GM12878 (cell line): ENCODE measurements at regions not wholly inside any gene's neighbourhood (a gene's known extent, or its start where the extent isn't known, plus 50 kb on each side); places are given as distances from the start of the nearest gene placed in this dataset.
"Not testable (repeated sequence)": the region's sequence is repeated elsewhere in the genome, so short reads cannot be mapped to it uniquely, and the experiment has no call there.

ENCODE experiments used
- ATAC-seq: fragments of 200-7000 bp; cut with Tn5 transposase; 3 replicates; pipeline ENCODE4 v1.9.1; 2020; ENCODE audit warnings: mild to moderate bottlenecking, moderate library complexity
- BruUV-seq: library from RNA; stranded (reverse); fragments of 400-500 nt; replicated peaks from 2 replicates; lab custom pipeline; 2021; lab: Mats Ljungman, UMichigan
- CTCF ChIA-PET: fragments of 300-600 bp; sonication (Branson Sonifier 250); formaldehyde crosslinking; extraction: SDS; loops from one replicate; lab custom pipeline; 2021; ENCODE audit warnings: inconsistent platforms; lab: Yijun Ruan, JAX
- POLR2A ChIA-PET: fragments of 350-600 bp; formaldehyde crosslinking; extraction: SDS; loops from one replicate; lab custom pipeline; 2021; ENCODE audit warnings: inconsistent platforms; lab: Charles Lee
- RAD21 ChIA-PET: fragments of 300-600 bp; sonication (Branson Sonifier 250); formaldehyde crosslinking; loops from one replicate; lab custom pipeline; 2023; ENCODE audit warnings: antibody characterized with exemption; ENCODE audit not compliant: unreplicated experiment; lab: Charles Lee
- SMC1A ChIA-PET: fragments of 300-600 bp; sonication (Branson Sonifier 250); formaldehyde crosslinking; loops from one replicate; lab custom pipeline; 2023; ENCODE audit not compliant: unreplicated experiment, uncharacterized antibody; lab: Charles Lee
- DNase-seq: peaks from one replicate; pipeline ENCODE4 v3.0.0-alpha.2; 2011; ENCODE audit warnings: low read depth, low spot score
- FAIRE-seq: peaks from 3 replicates; lab custom pipeline; 2011; peaks lifted over from hg19 to GRCh38; lab: Jason Lieb, UNC
- H2AFZ ChIP-seq: 2 replicates; pipeline ENCODE4 v1.6.0; 2011; ENCODE audit warnings: low read depth, low read length, control low read depth; ENCODE audit not compliant: control insufficient read depth
- H3K27ac ChIP-seq: 2 replicates; pipeline ENCODE4 v1.5.1; 2011; ENCODE audit warnings: control low read depth; ENCODE audit not compliant: control insufficient read depth, insufficient read depth
- H3K27me3 ChIP-seq, 2 experiments: replicated peaks in 1 of 2; 2 replicates each; pipeline versions ENCODE4 v1.6.0 to v1.6.1; 2011; ENCODE audit warnings: low read length in 1 of 2; ENCODE audit not compliant: control insufficient read depth in 2 of 2, insufficient read depth in 2 of 2
- H3K36me3 ChIP-seq, 2 experiments: 2 replicates each; pipeline ENCODE4 v1.5.1; 2011; ENCODE audit warnings: low read length in 1 of 2; ENCODE audit not compliant: control insufficient read depth in 2 of 2, insufficient read depth in 2 of 2
- H3K4me1 ChIP-seq: 2 replicates; pipeline ENCODE4 v1.6.1; 2011; ENCODE audit warnings: mild to moderate bottlenecking, low read length, moderate library complexity, mixed read lengths; ENCODE audit not compliant: control insufficient read depth, insufficient read depth
- H3K4me2 ChIP-seq: 2 replicates; pipeline ENCODE4 v1.6.0; 2011; ENCODE audit warnings: control low read depth; ENCODE audit not compliant: control insufficient read depth, insufficient read depth
- H3K4me3 ChIP-seq: fragments of 200-600 bp; sonication (generic); 2 replicates; pipeline ENCODE4 v1.5.1; 2016
- H3K79me2 ChIP-seq: 2 replicates; pipeline ENCODE4 v1.6.0; 2011; ENCODE audit warnings: low read length; ENCODE audit not compliant: control insufficient read depth, insufficient read depth
- H3K9ac ChIP-seq: 2 replicates; pipeline ENCODE4 v1.8.0; 2011; ENCODE audit warnings: low read length, control low read depth, mixed read lengths; ENCODE audit not compliant: control insufficient read depth, insufficient read depth
- H3K9me3 ChIP-seq: replicated peaks from 3 replicates; pipeline ENCODE4 v1.5.1; 2011; ENCODE audit warnings: mild to moderate bottlenecking, low read length; ENCODE audit not compliant: control insufficient read depth, insufficient read depth
- H4K20me1 ChIP-seq: 2 replicates; pipeline ENCODE4 v1.6.0; 2011; ENCODE audit not compliant: control insufficient read depth, insufficient read depth
- E4F1 ChIP-seq: fragments of 450-650 bp; IDR thresholded peaks from 2 replicates; pipeline ENCODE4 v1.6.1; 2018; ENCODE audit warnings: borderline replicate concordance, mild to moderate bottlenecking; ENCODE audit not compliant: partially characterized antibody
- EED ChIP-seq: sonication (generic); IDR thresholded peaks from 2 replicates; pipeline ENCODE4 v1.6.1; 2016; ENCODE audit warnings: antibody characterized with exemption, low read depth
- EZH2 ChIP-seq: IDR thresholded peaks from 2 replicates; pipeline ENCODE4 v1.6.1; 2012; ENCODE audit warnings: low read depth, mild to moderate bottlenecking, control low read depth, inconsistent platforms, low read length, borderline replicate concordance; ENCODE audit not compliant: control insufficient read depth
- GATAD2B ChIP-seq: fragments of 450-650 bp; conservative IDR thresholded peaks from 2 replicates; pipeline ENCODE4 v1.6.1; 2017; ENCODE audit warnings: low read depth, mild to moderate bottlenecking, moderate library complexity
- KAT2A ChIP-seq: conservative IDR thresholded peaks from 2 replicates; pipeline ENCODE4 v1.6.1; 2011; ENCODE audit warnings: low read depth, low read length; ENCODE audit not compliant: control insufficient read depth
- MEF2A ChIP-seq: IDR thresholded peaks from 2 replicates; pipeline ENCODE4 v1.6.1; 2011; ENCODE audit warnings: low read depth, mild to moderate bottlenecking, low read length, moderate library complexity; ENCODE audit not compliant: insufficient read depth
- NFYB ChIP-seq: IDR thresholded peaks from 2 replicates; pipeline ENCODE4 v1.6.1; 2011; ENCODE audit warnings: low read depth, mild to moderate bottlenecking, low read length, improper control_type of control experiment, moderate library complexity; ENCODE audit not compliant: insufficient read depth
- PML ChIP-seq: IDR thresholded peaks from 2 replicates; pipeline ENCODE4 v1.6.1; 2012; ENCODE audit warnings: low read length, inconsistent platforms
- RFX5 ChIP-seq: IDR thresholded peaks from 2 replicates; pipeline ENCODE4 v1.6.1; 2011; ENCODE audit warnings: low read depth, low read length, improper control_type of control experiment
- SIN3A ChIP-seq: IDR thresholded peaks from 2 replicates; pipeline ENCODE4 v1.6.1; 2012; ENCODE audit warnings: low read depth, low read length, improper control_type of control experiment
- SMAD5 ChIP-seq: IDR thresholded peaks from 2 replicates; pipeline ENCODE4 v1.6.1; 2016; ENCODE audit warnings: antibody characterized with exemption, low read depth
- WGBS: methylation state at CpG from one replicate; pipeline ENCODE4 v1.1.6; 2016; ENCODE audit warnings: low lambda C conversion rate; ENCODE audit not compliant: insufficient replicate concordance, insufficient coverage; ENCODE audit errors: missing lambda C conversion rate; 5-methylcytosine and 5-hydroxymethylcytosine counted together
- in situ Hi-C: fragments of 300-500 bp; cut with MboI; formaldehyde crosslinking; loops from 9 replicates; pipeline ENCODE4 v1.14.3; 2018; ENCODE audit warnings: mixed read lengths
- intact Hi-C: fragments of 100-400 bp; cut with micrococcal nuclease; formaldehyde crosslinking; loops from one replicate; pipeline ENCODE4 v1.14.2; 2022; ENCODE audit not compliant: unreplicated experiment
- TF ChIP-seq, protein P1 (sequence below): fragments of 450-650 bp; IDR thresholded peaks from 2 replicates; pipeline ENCODE4 v1.6.1; 2017; ENCODE audit warnings: borderline replicate concordance
- TF ChIP-seq, protein P2 (sequence below): IDR thresholded peaks from 2 replicates; pipeline ENCODE4 v1.6.1; 2011; ENCODE audit warnings: low read depth, low read length, improper control_type of control experiment, borderline replicate concordance

- Histone ChIP-seq H3K79me2 (no peaks in the 10 kb centered on the region), H3K36me3 (no peaks in the 10 kb centered on the region), H4K20me1 (no peaks in the 10 kb centered on the region), H2AFZ (no peak overlapping the region), H3K27me3 (no peaks in the 10 kb centered on the region), H3K4me1 (no peaks in the 10 kb centered on the region), H3K9ac (no peak overlapping the region), H3K9me3 (no peaks in the 10 kb centered on the region; the same call in 2 of the 3 replicates), H3K27ac (no peak overlapping the region), H3K4me3 (no peak overlapping the region), H3K4me2 (no peak overlapping the region)
- TF ChIP-seq NFYB (no peak), PML (no peak), RFX5 (no peak), E4F1 (no peak), MEF2A (no peak), GATAD2B (no peak), KAT2A (no peak), EED (no peak), SMAD5 (no peak), SIN3A (no peak), EZH2 (no peak)
- TF ChIP-seq, protein P1, sequence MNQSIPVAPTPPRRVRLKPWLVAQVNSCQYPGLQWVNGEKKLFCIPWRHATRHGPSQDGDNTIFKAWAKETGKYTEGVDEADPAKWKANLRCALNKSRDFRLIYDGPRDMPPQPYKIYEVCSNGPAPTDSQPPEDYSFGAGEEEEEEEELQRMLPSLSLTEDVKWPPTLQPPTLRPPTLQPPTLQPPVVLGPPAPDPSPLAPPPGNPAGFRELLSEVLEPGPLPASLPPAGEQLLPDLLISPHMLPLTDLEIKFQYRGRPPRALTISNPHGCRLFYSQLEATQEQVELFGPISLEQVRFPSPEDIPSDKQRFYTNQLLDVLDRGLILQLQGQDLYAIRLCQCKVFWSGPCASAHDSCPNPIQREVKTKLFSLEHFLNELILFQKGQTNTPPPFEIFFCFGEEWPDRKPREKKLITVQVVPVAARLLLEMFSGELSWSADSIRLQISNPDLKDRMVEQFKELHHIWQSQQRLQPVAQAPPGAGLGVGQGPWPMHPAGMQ: no peak
- TF ChIP-seq, protein P2, sequence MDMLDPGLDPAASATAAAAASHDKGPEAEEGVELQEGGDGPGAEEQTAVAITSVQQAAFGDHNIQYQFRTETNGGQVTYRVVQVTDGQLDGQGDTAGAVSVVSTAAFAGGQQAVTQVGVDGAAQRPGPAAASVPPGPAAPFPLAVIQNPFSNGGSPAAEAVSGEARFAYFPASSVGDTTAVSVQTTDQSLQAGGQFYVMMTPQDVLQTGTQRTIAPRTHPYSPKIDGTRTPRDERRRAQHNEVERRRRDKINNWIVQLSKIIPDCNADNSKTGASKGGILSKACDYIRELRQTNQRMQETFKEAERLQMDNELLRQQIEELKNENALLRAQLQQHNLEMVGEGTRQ: no peak
- CTCF ChIA-PET: no interaction called here
- in situ Hi-C loops (no loop called here), intact Hi-C loops (no loop called here)
- 43% methylated on average over 3 of the region's 3 CpGs for WGBS
- no peak for DNase-seq
- RAD21 ChIA-PET: no interaction called here
- POLR2A ChIA-PET: no interaction called here
- no peak for ATAC-seq
- no peak for FAIRE-seq
- SMC1A ChIA-PET: no interaction called here
- BruUV-seq: no TSS peak
Measured at GRCh38 chr5:6096101-6096500, 282.2 kb downstream of the MED10 start.

GRCh38 chr5:6094180-6094579 is 284.2 kb downstream of the MED10 start:
- H3K4me3 ChIP-seq, in situ Hi-C loops, H3K27me3 ChIP-seq, intact Hi-C loops, H3K4me2 ChIP-seq, CTCF ChIA-PET, H3K79me2 ChIP-seq, H3K36me3 ChIP-seq, H3K27ac ChIP-seq, H4K20me1 ChIP-seq, BruUV-seq, DNase-seq, ATAC-seq, RAD21 ChIA-PET, H3K9ac ChIP-seq, FAIRE-seq, H3K4me1 ChIP-seq, H2AFZ ChIP-seq, POLR2A ChIA-PET, H3K9me3 ChIP-seq: not testable (repeated sequence)
- SMC1A ChIA-PET: interaction anchor here (0.8 to 1.3 kb wide), 2 partner anchors 8 to 12 kb away, joined by 3 read pairs; no protein-coding TSS in a partner anchor
- WGBS: 0% methylated on average over 1 of the region's 1 CpG
